PC-3 (cell line): ENCODE measurements at regions not wholly inside any gene's neighbourhood (a gene's known extent, or its start where the extent isn't known, plus 50 kb on each side); places are given as distances from the start of the nearest gene placed in this dataset.

Experiments
- ATAC-seq: fragments of 200-7000 bp; cut with Tn5 transposase; 2 replicates; pipeline ENCODE4 v1.9.1; 2020; ENCODE audit warnings: mild to moderate bottlenecking, moderate library complexity
- BruUV-seq: library from RNA; stranded (reverse); fragments of 400-500 nt; replicated peaks from 2 replicates; lab custom pipeline; 2021; lab: Mats Ljungman, UMichigan
- CTCF ChIA-PET: fragments of 300-600 bp; sonication (Branson Sonifier 250); formaldehyde crosslinking; loops from one replicate; lab custom pipeline; 2022; ENCODE audit warnings: antibody characterized with exemption; lab: Charles Lee
- POLR2A ChIA-PET: fragments of 300-600 bp; sonication (Branson Sonifier 250); formaldehyde crosslinking; loops from one replicate; lab custom pipeline; 2022; ENCODE audit warnings: antibody characterized with exemption; ENCODE audit not compliant: unreplicated experiment; lab: Charles Lee
- DNase-seq: peaks from one replicate; pipeline ENCODE4 v3.0.0-alpha.2; 2015
- H2AFZ ChIP-seq: fragments of 300-600 bp; sonication (generic); 2 replicates; pipeline ENCODE4 v1.6.0; 2016; ENCODE audit warnings: antibody characterized with exemption, low read length
- H3F3A ChIP-seq: fragments of 300-600 bp; sonication (generic); one replicate; pipeline ENCODE4 v1.6.0; 2017; ENCODE audit warnings: antibody characterized with exemption, low read length, control low read depth, mild to moderate bottlenecking; ENCODE audit not compliant: unreplicated experiment
- H3K27ac ChIP-seq: fragments of 300-600 bp; sonication (generic); 2 replicates; pipeline ENCODE4 v1.5.1; 2016; ENCODE audit warnings: mild to moderate bottlenecking, low read length
- H3K27me3 ChIP-seq: fragments of 300-600 bp; sonication (generic); 2 replicates; pipeline ENCODE4 v1.6.1; 2016; ENCODE audit warnings: low read length, mixed read lengths
- H3K36me3 ChIP-seq: fragments of 300-600 bp; sonication (generic); 2 replicates; pipeline ENCODE4 v1.6.1; 2016; ENCODE audit warnings: low read depth, mixed run types, low read length, mixed read lengths
- H3K4me1 ChIP-seq: fragments of 300-600 bp; sonication (generic); 2 replicates; pipeline ENCODE4 v1.5.1; 2016; ENCODE audit warnings: low read length; ENCODE audit not compliant: insufficient read depth
- H3K4me2 ChIP-seq: fragments of 300-600 bp; sonication (generic); 2 replicates; pipeline ENCODE4 v1.6.0; 2016; ENCODE audit warnings: low read length
- H3K4me3 ChIP-seq: fragments of 300-600 bp; sonication (generic); 2 replicates; pipeline ENCODE4 v1.5.1; 2016; ENCODE audit warnings: mild to moderate bottlenecking, low read length, mixed read lengths
- H3K79me2 ChIP-seq: fragments of 300-600 bp; sonication (generic); 2 replicates; pipeline ENCODE4 v1.6.1; 2017; ENCODE audit warnings: low read length, mixed read lengths
- H3K9ac ChIP-seq: fragments of 300-600 bp; sonication (generic); 2 replicates; pipeline ENCODE4 v1.6.0; 2016; ENCODE audit warnings: mild to moderate bottlenecking, low read length
- H3K9me2 ChIP-seq: fragments of 300-600 bp; sonication (generic); replicated peaks from 2 replicates; pipeline ENCODE4 v1.6.1; 2016; ENCODE audit warnings: mixed run types, low read length, mixed read lengths
- H3K9me3 ChIP-seq: fragments of 300-600 bp; sonication (generic); 2 replicates; pipeline ENCODE4 v1.6.1; 2016; ENCODE audit warnings: low read length, mixed read lengths
- H4K20me1 ChIP-seq: fragments of 300-600 bp; sonication (generic); 2 replicates; pipeline ENCODE4 v1.6.1; 2016; ENCODE audit warnings: low read length, mixed read lengths
- CTCF ChIP-seq: fragments of 300-600 bp; sonication (generic); conservative IDR thresholded peaks from 2 replicates; pipeline ENCODE4 v1.5.1; 2017; ENCODE audit warnings: antibody characterized with exemption, low read depth, mild to moderate bottlenecking, low read length
- EZH2 ChIP-seq: fragments of 300-600 bp; sonication (generic); IDR thresholded peaks from one replicate; pipeline ENCODE4 v1.6.1; 2017; ENCODE audit warnings: antibody characterized with exemption, mild to moderate bottlenecking, low read length; ENCODE audit not compliant: unreplicated experiment
- EZH2phosphoT487 ChIP-seq: fragments of 300-600 bp; sonication (generic); IDR thresholded peaks from 2 replicates; pipeline ENCODE4 v1.6.1; 2018; ENCODE audit warnings: mild to moderate bottlenecking, antibody characterized with exemption, low read length, borderline replicate concordance
- intact Hi-C: fragments of 100-400 bp; cut with micrococcal nuclease; formaldehyde crosslinking; loops from 2 replicates; pipeline ENCODE4 v1.9.0; 2023

- no peak for DNase-seq
- Histone ChIP-seq H3K9me3 (no peaks in the 10 kb centered on the region), H3K9me2 (no peaks in the 10 kb centered on the region), H3K4me1 (no peaks in the 10 kb centered on the region), H3F3A (no peaks in the 10 kb centered on the region), H3K79me2 (no peaks in the 10 kb centered on the region), H3K27ac (no peak overlapping the region), H3K4me2 (no peak overlapping the region), H4K20me1 (no peaks in the 10 kb centered on the region), H3K36me3 (no peaks in the 10 kb centered on the region), H3K9ac (no peak overlapping the region), H3K4me3 (no peak overlapping the region), H2AFZ (no peak overlapping the region), H3K27me3 (no peaks in the 10 kb centered on the region)
- no peak for TF ChIP-seq EZH2phosphoT487
- TF ChIP-seq EZH2, result no peak
- TF ChIP-seq CTCF, result no peak
- CTCF ChIA-PET, result no interaction called here
- no peak for ATAC-seq
- intact Hi-C loops, result no loop called here
- POLR2A ChIA-PET, result no interaction called here
- no TSS peak for BruUV-seq
These were observed 690.1 kb downstream of the STPG2 start for GRCh38 chr4:97453186-97453585.

- Histone ChIP-seq H3K9me2 (no peaks in the 10 kb centered on the region), H3K4me3 (no peak overlapping the region), H4K20me1 (no peaks in the 10 kb centered on the region), H3K36me3 (no peaks in the 10 kb centered on the region), H3K27ac (no peak overlapping the region), H3K79me2 (no peaks in the 10 kb centered on the region), H3K4me1 (no peaks in the 10 kb centered on the region), H3K9ac (no peak overlapping the region), H3K27me3 (no peaks in the 10 kb centered on the region), H3K4me2 (no peak overlapping the region), H3K9me3 (no peaks in the 10 kb centered on the region), H3F3A (no peaks in the 10 kb centered on the region), H2AFZ (no peak overlapping the region)
- TF ChIP-seq CTCF (no peak), EZH2 (no peak), EZH2phosphoT487 (no peak)
- CTCF ChIA-PET, result no interaction called here
- POLR2A ChIA-PET, result no interaction called here
- intact Hi-C loops, result no loop called here
- BruUV-seq, result no TSS peak
- DNase-seq, result peak; percentile 2
- ATAC-seq, result peak; percentile 22
These were observed 686.0 kb downstream of the STPG2 start for GRCh38 chr4:97457253-97457652.

- Histone ChIP-seq H3K4me1 (no peaks in the 10 kb centered on the region), H3K4me3 (no peak overlapping the region), H3K9ac (no peak overlapping the region), H4K20me1 (no peaks in the 10 kb centered on the region), H3F3A (no peaks in the 10 kb centered on the region), H3K9me2 (no peaks in the 10 kb centered on the region), H2AFZ (no peak overlapping the region), H3K36me3 (no peaks in the 10 kb centered on the region), H3K27ac (no peak overlapping the region), H3K4me2 (no peak overlapping the region), H3K79me2 (no peaks in the 10 kb centered on the region), H3K9me3 (no peaks in the 10 kb centered on the region), H3K27me3 (no peaks in the 10 kb centered on the region)
- DNase-seq, result no peak
- CTCF ChIA-PET, result no interaction called here
- intact Hi-C loops, result no loop called here
- ATAC-seq, result no peak
- no TSS peak for BruUV-seq
- POLR2A ChIA-PET, result no interaction called here
- TF ChIP-seq CTCF (no peak), EZH2phosphoT487 (no peak), EZH2 (no peak)
These were observed 675.0 kb downstream of the STPG2 start for GRCh38 chr4:97468272-97468671.
